Fibroblast of the aortic adventitia (primary cell): ENCODE measurements at regions not wholly inside any gene's neighbourhood (a gene's known extent, or its start where the extent isn't known, plus 50 kb on each side); places are given as distances from the start of the nearest gene placed in this dataset.
"Not testable (repeated sequence)": the region's sequence is repeated elsewhere in the genome, so short reads cannot be mapped to it uniquely, and the experiment has no call there.

Source experiments
- DNase-seq: peaks from one replicate; pipeline ENCODE4 v3.0.0-alpha.2; 2010; ENCODE audit warnings: low read depth
- H3K4me3 ChIP-seq: 2 replicates; pipeline ENCODE4 v1.5.1; 2011; ENCODE audit warnings: low read depth, mild to moderate bottlenecking, control low read depth, low read length, moderate library complexity
- CTCF ChIP-seq: IDR thresholded peaks from 2 replicates; pipeline ENCODE4 v1.5.1; 2011; ENCODE audit warnings: mild to moderate bottlenecking, low read length, control low read depth, inconsistent platforms; ENCODE audit not compliant: insufficient read depth

- TF ChIP-seq CTCF, result no peak
- DNase-seq, result peak; percentile 45
- H3K4me3 ChIP-seq, result no peak overlapping the region
Observed at GRCh38 chr6:6875818-6876470, 231.8 kb upstream of the RREB1 start.

GRCh38 chr6:6877792-6878191 is 230.0 kb upstream of the RREB1 start:
- H3K4me3 ChIP-seq, DNase-seq: not testable (repeated sequence)

- DNase-seq, result peak; percentile 2
- no peak overlapping the region for H3K4me3 ChIP-seq
- no peak for TF ChIP-seq CTCF
Observed at GRCh38 chr6:6878887-6879585, 228.7 kb upstream of the RREB1 start.

- H3K4me3 ChIP-seq, result not testable (repeated sequence)
- DNase-seq, result peak; percentile 35
Observed at GRCh38 chr6:6879586-6879974, 228.2 kb upstream of the RREB1 start.

- TF ChIP-seq CTCF, result no peak
- no peak for DNase-seq
Observed at GRCh38 chr6:6880745-6881437, 226.9 kb upstream of the RREB1 start.

GRCh38 chr6:6881438-6882225 is 226.1 kb upstream of the RREB1 start:
- peak; percentile 10 for DNase-seq

More at GRCh38 chr6:6880745-6881437, 226.9 kb upstream of the RREB1 start:
- no peak overlapping the region for H3K4me3 ChIP-seq

GRCh38 chr6:6882592-6882991 is 225.2 kb upstream of the RREB1 start:
- no peak for TF ChIP-seq CTCF
- no peak for DNase-seq
- H3K4me3 ChIP-seq, result no peak overlapping the region

More at GRCh38 chr6:6881438-6882225, 226.1 kb upstream of the RREB1 start:
- no peak overlapping the region for H3K4me3 ChIP-seq
- no peak for TF ChIP-seq CTCF
